NCI-H2227 (cell line): ENCODE measurements at regions not wholly inside any gene's neighbourhood (a gene's known extent, or its start where the extent isn't known, plus 50 kb on each side); places are given as distances from the start of the nearest gene placed in this dataset.
"Not testable (repeated sequence)": the region's sequence is repeated elsewhere in the genome, so short reads cannot be mapped to it uniquely, and the experiment has no call there.

Experiments
- DNase-seq: peaks from one replicate; lab custom pipeline; 2025; ENCODE audit not compliant: unreplicated experiment; lab: John Stamatoyannopoulos, UW

- no peak for DNase-seq
Observed at GRCh38 chr9:21591221-21592062, 109.3 kb upstream of the IFNE start.

- no peak for DNase-seq
Observed at GRCh38 chr9:21592063-21592338, 109.9 kb upstream of the IFNE start.

- DNase-seq, result no peak
Observed at GRCh38 chr9:21597284-21597683, 115.2 kb upstream of the IFNE start.

- no peak for DNase-seq
Observed at GRCh38 chr9:21598749-21599148, 116.6 kb upstream of the IFNE start.

GRCh38 chr9:21605489-21605931, 123.4 kb upstream of the IFNE start:
- DNase-seq, result no peak

- no peak for DNase-seq
Observed at GRCh38 chr9:21607576-21607975, 125.5 kb upstream of the IFNE start.

- no peak for DNase-seq
Observed at GRCh38 chr9:21608200-21608599, 126.1 kb upstream of the IFNE start.

GRCh38 chr9:21609506-21609905, 127.4 kb upstream of the IFNE start:
- no peak for DNase-seq

- DNase-seq, result no peak
Observed at GRCh38 chr9:21611891-21612290, 129.8 kb upstream of the IFNE start.

GRCh38 chr9:21615018-21615417, 132.9 kb upstream of the IFNE start:
- no peak for DNase-seq

GRCh38 chr9:21615446-21615845, 133.3 kb upstream of the IFNE start:
- DNase-seq, result no peak

- DNase-seq, result no peak
Observed at GRCh38 chr9:21616082-21616778, 134.1 kb upstream of the IFNE start.

GRCh38 chr9:21624675-21625644, 142.8 kb upstream of the IFNE start:
- no peak for DNase-seq

GRCh38 chr9:21626493-21626892, 144.4 kb upstream of the IFNE start:
- DNase-seq, result no peak

GRCh38 chr9:21628954-21629353, 146.8 kb upstream of the IFNE start:
- not testable (repeated sequence) for DNase-seq

GRCh38 chr9:21634951-21635350, 152.8 kb upstream of the IFNE start:
- DNase-seq, result no peak

- no peak for DNase-seq
Observed at GRCh38 chr9:21638104-21638503, 156.0 kb upstream of the IFNE start.

- DNase-seq, result no peak
Observed at GRCh38 chr9:21653091-21653490, 149.3 kb upstream of the MTAP start.

- no peak for DNase-seq
Observed at GRCh38 chr9:21653589-21653988, 148.8 kb upstream of the MTAP start.

- no peak for DNase-seq
Observed at GRCh38 chr9:21656776-21657674, 145.4 kb upstream of the MTAP start.
